ENCODE measurements at regions not wholly inside any gene's neighbourhood (a gene's known extent, or its start where the extent isn't known, plus 50 kb on each side); places are given as distances from the start of the nearest gene placed in this dataset.

- Mint-ChIP-seq H3K4me1 (no peaks in the 10 kb centered on the region), H3K27ac (no peak overlapping the region), H3K4me3 (no peak overlapping the region), H3K36me3 (no peaks in the 10 kb centered on the region), H3K9me3 (peaks cover 0 to 12% (median 0%) of the 10 kb centered on the region in 3 donors), H3K27me3 (peaks cover 0 to 6% of the 10 kb centered on the region in 2 donors)
- WGBS (ENCODE audit: insufficient coverage) = 67% methylated on average over 4 of the region's 5 CpGs
- Histone ChIP-seq H3K4me1 (ENCODE audit: control insufficient read depth in 1 of 2, extremely low read depth in 1 of 2, insufficient read depth in 2 of 2, low read length in 2 of 2) (no peaks in the 10 kb centered on the region), H3K27ac (ENCODE audit: low read length) (no peak overlapping the region), H3K36me3 (ENCODE audit: control insufficient read depth in 2 of 2, extremely low read depth in 1 of 2, insufficient read depth in 1 of 2, low read length in 1 of 2) (no peaks in the 10 kb centered on the region), H3K9me3 (no peaks in the 10 kb centered on the region), H3K27me3 (replicated peaks in 1 of 2; ENCODE audit: control insufficient read depth in 2 of 2, extremely low read depth in 1 of 2, insufficient read depth in 2 of 2, low read length in 1 of 2) (no peaks in the 10 kb centered on the region), H3K4me3 (ENCODE audit: control insufficient read depth in 1 of 2, extremely low read depth in 1 of 2, low read length in 1 of 2) (no peak overlapping the region)
- ChIA-PET POLR2A (no interaction called here), CTCF (no interaction called here)
- ATAC-seq (replicated peaks in 1 of 4) (no peak), DNase-seq (no peak)
Measured at GRCh38 chr10:121266370-121266769, 331.9 kb downstream of the FGFR2 start.

GRCh38 chr10:121267236-121268003 lies 330.8 kb downstream of the FGFR2 start:
- CTCF ChIA-PET = no interaction called here
- no peak overlapping the region for H3K27ac ChIP-seq (ENCODE audit: low read length)
- 87% methylated on average over 11 of the region's 11 CpGs for WGBS (ENCODE audit: insufficient coverage)
- H3K9me3 Mint-ChIP-seq = peaks cover 0 to 9% (median 0%) of the 10 kb centered on the region in 3 donors
- H3K27ac Mint-ChIP-seq = no peak overlapping the region
- peaks cover 0 to 6% of the 10 kb centered on the region in 2 donors for H3K27me3 Mint-ChIP-seq
- H3K27me3 ChIP-seq (replicated peaks in 1 of 2; ENCODE audit: control insufficient read depth in 2 of 2, extremely low read depth in 1 of 2, insufficient read depth in 2 of 2, low read length in 1 of 2) = no peaks in the 10 kb centered on the region
- no peaks in the 10 kb centered on the region for H3K36me3 ChIP-seq (ENCODE audit: control insufficient read depth in 2 of 2, extremely low read depth in 1 of 2, insufficient read depth in 1 of 2, low read length in 1 of 2)
- ATAC-seq (replicated peaks in 1 of 4) (no peak), DNase-seq (no peak)
- H3K4me1 ChIP-seq (ENCODE audit: control insufficient read depth in 1 of 2, extremely low read depth in 1 of 2, insufficient read depth in 2 of 2, low read length in 2 of 2) = no peaks in the 10 kb centered on the region
- no peaks in the 10 kb centered on the region for H3K9me3 ChIP-seq
- POLR2A ChIA-PET = interaction anchor here in 1 of 2 donors (0.6 kb wide), 1 partner anchor 111 kb away, joined by 4 read pairs; no protein-coding TSS in a partner anchor
- no peak overlapping the region for H3K4me3 Mint-ChIP-seq
- no peak overlapping the region for H3K4me3 ChIP-seq (ENCODE audit: control insufficient read depth in 1 of 2, extremely low read depth in 1 of 2, low read length in 1 of 2)
- no peaks in the 10 kb centered on the region for H3K4me1 Mint-ChIP-seq
- no peaks in the 10 kb centered on the region for H3K36me3 Mint-ChIP-seq

- Histone ChIP-seq H3K27me3 (replicated peaks in 1 of 2; ENCODE audit: control insufficient read depth in 2 of 2, extremely low read depth in 1 of 2, insufficient read depth in 2 of 2, low read length in 1 of 2) (no peaks in the 10 kb centered on the region), H3K9me3 (no peaks in the 10 kb centered on the region), H3K36me3 (ENCODE audit: control insufficient read depth in 2 of 2, extremely low read depth in 1 of 2, insufficient read depth in 1 of 2, low read length in 1 of 2) (no peaks in the 10 kb centered on the region), H3K4me3 (ENCODE audit: control insufficient read depth in 1 of 2, extremely low read depth in 1 of 2, low read length in 1 of 2) (no peak overlapping the region), H3K27ac (ENCODE audit: low read length) (no peak overlapping the region), H3K4me1 (ENCODE audit: control insufficient read depth in 1 of 2, extremely low read depth in 1 of 2, insufficient read depth in 2 of 2, low read length in 2 of 2) (no peaks in the 10 kb centered on the region)
- H3K27ac Mint-ChIP-seq = no peak overlapping the region
- POLR2A ChIA-PET = interaction anchor here in 1 of 2 donors (0.6 kb wide), 1 partner anchor 204 kb away, joined by 4 read pairs; no protein-coding TSS in a partner anchor
- no peak for ATAC-seq (replicated peaks in 1 of 4)
- H3K4me3 Mint-ChIP-seq = no peak overlapping the region
- peaks cover 0 to 9% (median 0%) of the 10 kb centered on the region in 3 donors for H3K9me3 Mint-ChIP-seq
- CTCF ChIA-PET = no interaction called here
- H3K27me3 Mint-ChIP-seq = peaks cover 0 to 6% of the 10 kb centered on the region in 2 donors
- no peaks in the 10 kb centered on the region for H3K36me3 Mint-ChIP-seq
- no peaks in the 10 kb centered on the region for H3K4me1 Mint-ChIP-seq
- 83% methylated on average over 2 of the region's 5 CpGs for WGBS (ENCODE audit: insufficient coverage)
- DNase-seq = no peak
Measured at GRCh38 chr10:121268363-121268762, 329.9 kb downstream of the FGFR2 start.

GRCh38 chr10:121268863-121269432 lies 329.3 kb downstream of the FGFR2 start:
- H3K4me3 ChIP-seq (ENCODE audit: control insufficient read depth in 1 of 2, extremely low read depth in 1 of 2, low read length in 1 of 2) = no peak overlapping the region
- H3K4me3 Mint-ChIP-seq = no peak overlapping the region
- H3K9me3 ChIP-seq = no peaks in the 10 kb centered on the region
- H3K36me3 ChIP-seq (ENCODE audit: control insufficient read depth in 2 of 2, extremely low read depth in 1 of 2, insufficient read depth in 1 of 2, low read length in 1 of 2) = no peaks in the 10 kb centered on the region
- H3K9me3 Mint-ChIP-seq = peaks cover 0 to 9% (median 0%) of the 10 kb centered on the region in 3 donors
- H3K27ac ChIP-seq (ENCODE audit: low read length) = no peak overlapping the region
- ATAC-seq (replicated peaks in 1 of 4) (no peak), DNase-seq (no peak)
- no peaks in the 10 kb centered on the region for H3K36me3 Mint-ChIP-seq
- no peaks in the 10 kb centered on the region for H3K4me1 Mint-ChIP-seq
- H3K27me3 Mint-ChIP-seq = peaks cover 0 to 6% of the 10 kb centered on the region in 2 donors
- H3K27me3 ChIP-seq (replicated peaks in 1 of 2; ENCODE audit: control insufficient read depth in 2 of 2, extremely low read depth in 1 of 2, insufficient read depth in 2 of 2, low read length in 1 of 2) = no peaks in the 10 kb centered on the region
- 100% methylated on average over 1 of the region's 4 CpGs for WGBS (ENCODE audit: insufficient coverage)
- no peak overlapping the region for H3K27ac Mint-ChIP-seq
- ChIA-PET POLR2A (interaction anchor here in 1 of 2 donors (0.6 kb wide), 1 partner anchor 204 kb away, joined by 4 read pairs; no protein-coding TSS in a partner anchor), CTCF (no interaction called here)
- no peaks in the 10 kb centered on the region for H3K4me1 ChIP-seq (ENCODE audit: control insufficient read depth in 1 of 2, extremely low read depth in 1 of 2, insufficient read depth in 2 of 2, low read length in 2 of 2)

GRCh38 chr10:121270906-121271305 lies 327.3 kb downstream of the FGFR2 start:
- H3K27me3 Mint-ChIP-seq = peaks cover 0 to 6% of the 10 kb centered on the region in 2 donors
- CTCF ChIA-PET = no interaction called here
- H3K4me3 ChIP-seq (ENCODE audit: control insufficient read depth in 1 of 2, extremely low read depth in 1 of 2, low read length in 1 of 2) = no peak overlapping the region

GRCh38 chr10:121276046-121276445 lies 322.2 kb downstream of the FGFR2 start:
- no peak overlapping the region for H3K27ac Mint-ChIP-seq
- Histone ChIP-seq H3K27ac (ENCODE audit: low read length) (no peak overlapping the region), H3K36me3 (ENCODE audit: control insufficient read depth in 2 of 2, extremely low read depth in 1 of 2, insufficient read depth in 1 of 2, low read length in 1 of 2) (no peaks in the 10 kb centered on the region), H3K4me3 (ENCODE audit: control insufficient read depth in 1 of 2, extremely low read depth in 1 of 2, low read length in 1 of 2) (no peak overlapping the region), H3K9me3 (no peaks in the 10 kb centered on the region), H3K4me1 (ENCODE audit: control insufficient read depth in 1 of 2, extremely low read depth in 1 of 2, insufficient read depth in 2 of 2, low read length in 2 of 2) (no peaks in the 10 kb centered on the region), H3K27me3 (replicated peaks in 1 of 2; ENCODE audit: control insufficient read depth in 2 of 2, extremely low read depth in 1 of 2, insufficient read depth in 2 of 2, low read length in 1 of 2) (no peaks in the 10 kb centered on the region)
- ATAC-seq (replicated peaks in 1 of 4) (no peak), DNase-seq (no peak)
- H3K27me3 Mint-ChIP-seq = no peaks in the 10 kb centered on the region
- peaks cover 9 to 14% (median 9%) of the 10 kb centered on the region in 3 donors for H3K9me3 Mint-ChIP-seq
- WGBS (ENCODE audit: insufficient coverage) = 84% methylated on average over 6 of the region's 7 CpGs
- no peak overlapping the region for H3K4me3 Mint-ChIP-seq
- ChIA-PET CTCF (no interaction called here), POLR2A (no interaction called here)
- H3K36me3 Mint-ChIP-seq = no peaks in the 10 kb centered on the region
- H3K4me1 Mint-ChIP-seq = no peaks in the 10 kb centered on the region

More at GRCh38 chr10:121270906-121271305, 327.3 kb downstream of the FGFR2 start:
- Mint-ChIP-seq H3K36me3 (no peaks in the 10 kb centered on the region), H3K9me3 (peaks cover 0 to 11% (median 0%) of the 10 kb centered on the region in 3 donors), H3K4me3 (no peak overlapping the region), H3K4me1 (no peaks in the 10 kb centered on the region), H3K27ac (no peak overlapping the region)
- POLR2A ChIA-PET = interaction anchor here in 1 of 2 donors (0.6 kb wide), 1 partner anchor 337 kb away, joined by 9 read pairs; no protein-coding TSS in a partner anchor
- WGBS (ENCODE audit: insufficient coverage) = 86% methylated on average over 7 of the region's 7 CpGs
- Histone ChIP-seq H3K4me1 (ENCODE audit: control insufficient read depth in 1 of 2, extremely low read depth in 1 of 2, insufficient read depth in 2 of 2, low read length in 2 of 2) (no peaks in the 10 kb centered on the region), H3K27ac (ENCODE audit: low read length) (no peak overlapping the region), H3K36me3 (ENCODE audit: control insufficient read depth in 2 of 2, extremely low read depth in 1 of 2, insufficient read depth in 1 of 2, low read length in 1 of 2) (no peaks in the 10 kb centered on the region), H3K9me3 (no peaks in the 10 kb centered on the region), H3K27me3 (replicated peaks in 1 of 2; ENCODE audit: control insufficient read depth in 2 of 2, extremely low read depth in 1 of 2, insufficient read depth in 2 of 2, low read length in 1 of 2) (no peaks in the 10 kb centered on the region)
- ATAC-seq (replicated peaks in 1 of 4) (no peak), DNase-seq (no peak)
